OCI-M1 (cell line): ENCODE measurements at regions not wholly inside any gene's neighbourhood (a gene's known extent, or its start where the extent isn't known, plus 50 kb on each side); places are given as distances from the start of the nearest gene placed in this dataset.

Source experiments
- DNase-seq: peaks from one replicate; lab custom pipeline; 2025; lab: John Stamatoyannopoulos, UW

- DNase-seq, result no peak
Measured at GRCh38 chr5:125331987-125332598, 585.7 kb upstream of the ZNF608 start.

GRCh38 chr5:125333416-125333815 is 587.0 kb upstream of the ZNF608 start:
- DNase-seq, result no peak

GRCh38 chr5:125336401-125336800 is 590.0 kb upstream of the ZNF608 start:
- no peak for DNase-seq

GRCh38 chr5:125337294-125337693 is 590.9 kb upstream of the ZNF608 start:
- no peak for DNase-seq

- DNase-seq, result no peak
Measured at GRCh38 chr5:125338440-125339174, 592.2 kb upstream of the ZNF608 start.

- DNase-seq, result no peak
Measured at GRCh38 chr5:125341436-125341835, 595.0 kb upstream of the ZNF608 start.

GRCh38 chr5:125343015-125343414 is 596.6 kb upstream of the ZNF608 start:
- no peak for DNase-seq

- no peak for DNase-seq
Measured at GRCh38 chr5:125346316-125346715, 599.9 kb upstream of the ZNF608 start.

GRCh38 chr5:125348221-125348692 is 601.8 kb upstream of the ZNF608 start:
- no peak for DNase-seq

- no peak for DNase-seq
Measured at GRCh38 chr5:125348936-125349831, 602.7 kb upstream of the ZNF608 start.

- no peak for DNase-seq
Measured at GRCh38 chr5:125357660-125358059, 611.2 kb upstream of the ZNF608 start.

GRCh38 chr5:125365747-125366146 is 619.3 kb upstream of the ZNF608 start:
- no peak for DNase-seq

- DNase-seq, result no peak
Measured at GRCh38 chr5:125367702-125368101, 621.3 kb upstream of the ZNF608 start.

GRCh38 chr5:125370461-125371205 is 624.2 kb upstream of the ZNF608 start:
- no peak for DNase-seq

- no peak for DNase-seq
Measured at GRCh38 chr5:125372694-125373631, 626.5 kb upstream of the ZNF608 start.

GRCh38 chr5:125375143-125375542 is 628.7 kb upstream of the ZNF608 start:
- no peak for DNase-seq

- no peak for DNase-seq
Measured at GRCh38 chr5:125376059-125376641, 629.7 kb upstream of the ZNF608 start.

GRCh38 chr5:125377141-125377540 is 630.7 kb upstream of the ZNF608 start:
- DNase-seq, result no peak

- DNase-seq, result no peak
Measured at GRCh38 chr5:125381290-125381689, 634.9 kb upstream of the ZNF608 start.

GRCh38 chr5:125384071-125384470 is 637.6 kb upstream of the ZNF608 start:
- no peak for DNase-seq
